CD4-positive, alpha-beta T cell (primary cell): ENCODE measurements at regions not wholly inside any gene's neighbourhood (a gene's known extent, or its start where the extent isn't known, plus 50 kb on each side); places are given as distances from the start of the nearest gene placed in this dataset.

Experiments
- ATAC-seq: fragments of 200-7000 bp; cut with Tn5 transposase; one replicate; pipeline ENCODE4 v1.10.0; 2022; ENCODE audit warnings: mild to moderate bottlenecking; ENCODE audit not compliant: poor library complexity
- CTCF ChIA-PET: fragments of 350-600 bp; sonication (Branson Sonifier 250); formaldehyde crosslinking; loops from one replicate; lab custom pipeline; 2021; ENCODE audit warnings: antibody characterized with exemption, inconsistent platforms; lab: Charles Lee
- POLR2A ChIA-PET: fragments of 350-600 bp; sonication (Branson Sonifier 250); formaldehyde crosslinking; loops from one replicate; lab custom pipeline; 2021; ENCODE audit warnings: antibody characterized with exemption, inconsistent platforms; lab: Charles Lee
- DNase-seq, 14 experiments: peaks; one replicate each; pipeline ENCODE4 v3.0.0-alpha.2; 2013 to 2020; ENCODE audit warnings: mixed read lengths in 2 of 14
- H3K27ac ChIP-seq, 2 donors: one replicate each; pipeline versions ENCODE4 v1.5.1 to v1.7.0; 2013; ENCODE audit warnings: low read length in 2 of 2, low read depth in 1 of 2, mild to moderate bottlenecking in 1 of 2
- H3K27me3 ChIP-seq, 2 experiments: 1 replicate in 1 of 2; 2 replicates in 1 of 2; pipeline versions ENCODE4 v1.6.1 to v1.7.0; 2013; ENCODE audit warnings: low read length in 2 of 2, control low read depth in 1 of 2, mild to moderate bottlenecking in 1 of 2, moderate library complexity in 1 of 2; ENCODE audit not compliant: insufficient read depth in 2 of 2, control insufficient read depth in 1 of 2
- H3K36me3 ChIP-seq: one replicate; pipeline ENCODE4 v1.6.1; 2013; ENCODE audit warnings: low read length, control low read depth; ENCODE audit not compliant: insufficient read depth
- H3K4me1 ChIP-seq: one replicate; pipeline ENCODE4 v1.6.1; 2013; ENCODE audit warnings: low read length, control low read depth; ENCODE audit not compliant: insufficient read depth
- H3K4me3 ChIP-seq: one replicate; pipeline ENCODE4 v1.5.1; 2013; ENCODE audit warnings: mild to moderate bottlenecking, low read length, moderate library complexity
- H3K9me3 ChIP-seq, 2 experiments: 1 replicate in 1 of 2; 2 replicates in 1 of 2; pipeline versions ENCODE4 v1.6.1 to v1.7.0; 2013; ENCODE audit warnings: low read length in 2 of 2, mild to moderate bottlenecking in 2 of 2, control low read depth in 1 of 2, moderate library complexity in 1 of 2; ENCODE audit not compliant: control insufficient read depth in 1 of 2, insufficient read depth in 1 of 2
- H3K27ac Mint-ChIP-seq: one replicate; pipeline ENCODE4 v1.8.0; 2020; ENCODE audit warnings: mixed read lengths
- H3K27me3 Mint-ChIP-seq: one replicate; pipeline ENCODE4 v1.8.0; 2021; ENCODE audit warnings: mixed read lengths
- H3K36me3 Mint-ChIP-seq: one replicate; pipeline ENCODE4 v1.8.0; 2021; ENCODE audit warnings: low read depth, mixed read lengths
- H3K4me1 Mint-ChIP-seq: one replicate; pipeline ENCODE4 v1.8.0; 2021; ENCODE audit warnings: low read depth, mixed read lengths
- H3K4me3 Mint-ChIP-seq: one replicate; pipeline ENCODE4 v1.8.0; 2020; ENCODE audit warnings: mild to moderate bottlenecking, mixed read lengths
- H3K9me3 Mint-ChIP-seq: one replicate; pipeline ENCODE4 v1.8.0; 2020; ENCODE audit warnings: mixed read lengths
- intact Hi-C, 2 experiments: fragments of 100-400 bp; cut with DNase I in 1 of 2; cut with micrococcal nuclease in 1 of 2; formaldehyde crosslinking; loops; one replicate each; pipeline versions ENCODE4 v1.15.1 to v1.9.0; 2023 to 2025; cut with DNase I, micrococcal nuclease
- TF ChIP-seq, protein P1 (sequence below): fragments of 200-600 bp; IDR thresholded peaks from one replicate; pipeline ENCODE4 v1.8.0; 2022; ENCODE audit warnings: antibody characterized with exemption, mild to moderate bottlenecking

DNA sequence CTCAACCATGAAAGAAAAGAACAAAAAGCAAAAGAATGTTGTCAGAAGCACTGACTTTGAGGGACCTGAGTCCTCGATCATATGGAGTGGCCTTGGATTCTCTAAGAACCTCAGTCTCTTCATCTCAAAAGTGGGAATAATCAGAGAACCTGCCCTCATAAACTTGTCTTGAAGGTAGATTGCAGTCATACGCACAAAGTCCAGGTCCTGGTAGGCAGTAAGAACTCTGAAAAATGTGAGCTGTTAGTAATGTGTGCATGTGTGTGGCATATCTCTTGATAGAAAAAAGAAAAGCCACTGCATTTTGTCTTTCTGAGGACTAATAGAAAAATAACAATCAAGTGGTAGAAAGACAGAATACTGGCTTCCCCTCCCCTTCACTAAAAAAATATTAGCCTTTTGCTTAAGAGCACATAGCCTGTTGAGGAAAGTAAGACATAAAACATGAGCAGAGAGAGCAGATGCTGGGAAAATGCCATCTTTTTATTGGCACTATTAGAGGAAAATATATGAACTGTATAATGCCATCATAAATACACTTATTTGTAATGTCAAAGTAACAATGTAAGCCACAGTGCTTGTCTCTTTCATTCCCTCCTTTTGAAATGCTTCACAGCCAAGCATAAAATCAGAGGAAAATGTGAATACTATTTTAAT lies 205.1 kb upstream of the TBX3 start:
- Mint-ChIP-seq H3K4me1 (no peaks in the 10 kb centered on the region), H3K27ac (no peak overlapping the region), H3K9me3 (peaks cover 6% of the 10 kb centered on the region), H3K4me3 (no peak overlapping the region), H3K36me3 (no peaks in the 10 kb centered on the region), H3K27me3 (peaks cover 3% of the 10 kb centered on the region)
- ATAC-seq (no peak), DNase-seq (no peak)
- H3K27ac ChIP-seq: no peak overlapping the region
- TF ChIP-seq, protein P1, sequence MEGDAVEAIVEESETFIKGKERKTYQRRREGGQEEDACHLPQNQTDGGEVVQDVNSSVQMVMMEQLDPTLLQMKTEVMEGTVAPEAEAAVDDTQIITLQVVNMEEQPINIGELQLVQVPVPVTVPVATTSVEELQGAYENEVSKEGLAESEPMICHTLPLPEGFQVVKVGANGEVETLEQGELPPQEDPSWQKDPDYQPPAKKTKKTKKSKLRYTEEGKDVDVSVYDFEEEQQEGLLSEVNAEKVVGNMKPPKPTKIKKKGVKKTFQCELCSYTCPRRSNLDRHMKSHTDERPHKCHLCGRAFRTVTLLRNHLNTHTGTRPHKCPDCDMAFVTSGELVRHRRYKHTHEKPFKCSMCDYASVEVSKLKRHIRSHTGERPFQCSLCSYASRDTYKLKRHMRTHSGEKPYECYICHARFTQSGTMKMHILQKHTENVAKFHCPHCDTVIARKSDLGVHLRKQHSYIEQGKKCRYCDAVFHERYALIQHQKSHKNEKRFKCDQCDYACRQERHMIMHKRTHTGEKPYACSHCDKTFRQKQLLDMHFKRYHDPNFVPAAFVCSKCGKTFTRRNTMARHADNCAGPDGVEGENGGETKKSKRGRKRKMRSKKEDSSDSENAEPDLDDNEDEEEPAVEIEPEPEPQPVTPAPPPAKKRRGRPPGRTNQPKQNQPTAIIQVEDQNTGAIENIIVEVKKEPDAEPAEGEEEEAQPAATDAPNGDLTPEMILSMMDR: no peak
- POLR2A ChIA-PET: no interaction called here
- no peaks in the 10 kb centered on the region for H3K36me3 ChIP-seq
- no peaks in the 10 kb centered on the region for H3K4me1 ChIP-seq
- CTCF ChIA-PET: no interaction called here
- H3K9me3 ChIP-seq: peaks cover 0 to 3% of the 10 kb centered on the region in 2 experiments
- H3K27me3 ChIP-seq: no peaks in the 10 kb centered on the region
- intact Hi-C loops: no loop called here
- no peak overlapping the region for H3K4me3 ChIP-seq

DNA sequence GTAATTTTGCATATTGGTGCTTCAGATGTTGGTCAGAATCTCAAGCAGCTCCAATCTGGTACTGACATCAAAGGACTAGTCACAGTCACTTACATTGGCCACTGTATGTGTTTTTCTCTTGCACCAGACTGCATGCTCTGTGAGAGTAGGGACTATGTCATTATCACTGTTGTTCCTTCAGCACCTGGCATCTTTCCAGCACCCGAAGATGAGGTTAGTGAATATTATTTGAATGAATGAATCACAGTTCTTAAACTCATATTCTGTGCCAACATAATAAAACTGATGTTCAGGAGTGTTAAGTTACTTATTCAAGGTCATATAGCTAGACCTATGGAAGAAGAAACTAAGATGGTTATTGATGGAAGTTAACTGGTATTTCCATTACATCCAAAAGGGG lies 204.5 kb upstream of the TBX3 start:
- no peaks in the 10 kb centered on the region for H3K36me3 ChIP-seq
- H3K4me1 Mint-ChIP-seq: no peaks in the 10 kb centered on the region
- H3K9me3 Mint-ChIP-seq: peaks cover 6% of the 10 kb centered on the region
- POLR2A ChIA-PET: no interaction called here
- CTCF ChIA-PET: no interaction called here
- TF ChIP-seq, protein P1: no peak
- no peaks in the 10 kb centered on the region for H3K27me3 ChIP-seq
- intact Hi-C loops: no loop called here
- peaks cover 3% of the 10 kb centered on the region for H3K27me3 Mint-ChIP-seq
- no peak for DNase-seq
- H3K36me3 Mint-ChIP-seq: no peaks in the 10 kb centered on the region
- no peaks in the 10 kb centered on the region for H3K4me1 ChIP-seq
- H3K4me3 Mint-ChIP-seq: no peak overlapping the region
- no peak overlapping the region for H3K27ac ChIP-seq
- H3K4me3 ChIP-seq: no peak overlapping the region
- no peaks in the 10 kb centered on the region for H3K9me3 ChIP-seq
- H3K27ac Mint-ChIP-seq: no peak overlapping the region
- ATAC-seq: no peak

DNA sequence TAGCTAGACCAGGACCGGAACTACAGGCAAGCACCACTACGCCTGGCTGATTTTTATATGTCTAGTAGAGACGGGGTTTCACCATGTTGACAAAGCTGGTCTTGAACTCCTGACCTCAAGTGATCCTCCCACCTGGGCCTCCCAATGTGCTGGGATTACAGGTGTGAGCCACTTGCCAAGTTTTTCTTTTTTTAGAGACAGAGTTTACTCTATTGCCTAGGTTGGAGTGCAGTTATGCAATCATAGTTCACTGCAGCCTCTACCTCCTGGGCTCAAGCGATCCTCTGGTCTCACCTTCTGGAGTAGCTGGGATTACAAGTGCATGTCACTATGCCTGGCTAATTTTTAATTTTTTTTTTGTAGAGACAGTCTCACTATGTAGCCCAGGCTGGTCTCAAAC lies 201.5 kb upstream of the TBX3 start:
- Histone ChIP-seq H3K4me3 (no peak overlapping the region), H3K9me3 (no peaks in the 10 kb centered on the region), H3K27me3 (no peaks in the 10 kb centered on the region), H3K36me3 (no peaks in the 10 kb centered on the region), H3K27ac (no peak overlapping the region), H3K4me1 (no peaks in the 10 kb centered on the region)
- CTCF ChIA-PET: no interaction called here
- intact Hi-C loops: no loop called here
- DNase-seq (no peak), ATAC-seq (no peak)
- POLR2A ChIA-PET: no interaction called here
- TF ChIP-seq, protein P1: no peak
- H3K36me3 Mint-ChIP-seq: no peaks in the 10 kb centered on the region
- no peaks in the 10 kb centered on the region for H3K4me1 Mint-ChIP-seq
- peaks cover 2% of the 10 kb centered on the region for H3K9me3 Mint-ChIP-seq
- H3K27me3 Mint-ChIP-seq: peaks cover 3% of the 10 kb centered on the region
- H3K4me3 Mint-ChIP-seq: no peak overlapping the region
- H3K27ac Mint-ChIP-seq: no peak overlapping the region
